Endothelial cell of umbilical vein (primary cell): ENCODE measurements at regions not wholly inside any gene's neighbourhood (a gene's known extent, or its start where the extent isn't known, plus 50 kb on each side); places are given as distances from the start of the nearest gene placed in this dataset.

ENCODE experiments used
- EZH2 ChIP-seq: IDR thresholded peaks from 2 replicates; pipeline ENCODE4 v1.6.1; 2012; ENCODE audit warnings: borderline replicate concordance, low read depth, mild to moderate bottlenecking, moderate library complexity, low read length, inconsistent platforms; ENCODE audit not compliant: severe bottlenecking
- FOS ChIP-seq: IDR thresholded peaks from 2 replicates; pipeline ENCODE4 v1.6.1; 2011; ENCODE audit warnings: mild to moderate bottlenecking, low read length, moderate library complexity, borderline replicate concordance; ENCODE audit not compliant: insufficient read depth
- GATA2 ChIP-seq: IDR thresholded peaks from 2 replicates; pipeline ENCODE4 v1.7.0; 2011; ENCODE audit warnings: low read depth, mild to moderate bottlenecking, moderate library complexity, mixed read lengths, low read length; ENCODE audit not compliant: insufficient read length, insufficient read depth
- MAX ChIP-seq: IDR thresholded peaks from 2 replicates; pipeline ENCODE4 v1.6.1; 2011; ENCODE audit not compliant: insufficient read depth, insufficient read length
- MYC ChIP-seq: IDR thresholded peaks from one replicate; pipeline ENCODE4 v1.6.1; 2011; ENCODE audit warnings: mild to moderate bottlenecking, low read depth, low read length
- POLR2A ChIP-seq: IDR thresholded peaks from 2 replicates; pipeline ENCODE4 v1.6.1; 2012; ENCODE audit warnings: low read depth, mild to moderate bottlenecking, control low read depth, low read length
- POLR2AphosphoS5 ChIP-seq: IDR thresholded peaks from 2 replicates; pipeline ENCODE4 v1.6.1; 2012; ENCODE audit warnings: low read depth, mild to moderate bottlenecking, control low read depth, low read length, moderate library complexity; ENCODE audit not compliant: insufficient read depth
- TF ChIP-seq, protein P1 (sequence below), 2 donors: IDR thresholded peaks; 1 replicate in 1 of 2; 2 replicates in 1 of 2; pipeline ENCODE4 v1.5.1; 2011; ENCODE audit warnings: low read length in 2 of 2, mild to moderate bottlenecking in 2 of 2, moderate library complexity in 2 of 2, control low read depth in 1 of 2, inconsistent platforms in 1 of 2, low read depth in 1 of 2; ENCODE audit not compliant: insufficient read depth in 1 of 2; ENCODE audit errors: extremely low read depth in 1 of 2

DNA sequence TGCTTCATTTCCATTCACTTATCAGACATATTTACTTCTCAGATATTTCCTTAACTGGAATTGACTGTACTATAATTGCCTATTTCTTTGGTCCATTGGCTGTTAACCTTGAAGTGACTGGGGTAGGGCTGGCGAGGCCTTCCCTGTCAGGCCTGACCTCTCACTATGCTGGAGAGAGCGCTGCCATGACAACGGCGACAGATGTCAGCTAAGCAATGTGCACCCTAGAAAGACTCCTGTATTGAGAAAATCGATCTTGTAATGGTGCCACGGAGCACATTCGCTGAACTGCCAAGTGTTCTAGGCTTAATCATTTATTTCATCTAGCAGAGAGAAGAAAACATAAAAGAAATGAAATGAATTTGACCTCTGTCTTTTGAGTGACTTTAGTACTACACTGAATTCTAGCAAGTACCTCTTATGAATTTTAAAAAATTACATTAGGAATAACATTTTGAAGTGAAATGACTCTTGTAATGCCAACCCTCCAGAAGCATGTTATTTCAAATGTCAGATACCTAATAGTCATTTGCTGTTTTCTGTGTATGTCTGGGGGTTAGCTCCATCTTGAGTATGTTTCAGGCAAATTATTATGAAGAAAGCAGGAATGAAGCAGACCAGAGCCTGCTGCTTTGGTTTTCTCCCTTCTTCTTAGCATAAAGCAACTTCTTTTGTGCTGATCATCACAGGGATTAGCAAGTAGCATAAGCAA lies 148.0 kb downstream of the SNX10 start:
- TF ChIP-seq, protein P1, sequence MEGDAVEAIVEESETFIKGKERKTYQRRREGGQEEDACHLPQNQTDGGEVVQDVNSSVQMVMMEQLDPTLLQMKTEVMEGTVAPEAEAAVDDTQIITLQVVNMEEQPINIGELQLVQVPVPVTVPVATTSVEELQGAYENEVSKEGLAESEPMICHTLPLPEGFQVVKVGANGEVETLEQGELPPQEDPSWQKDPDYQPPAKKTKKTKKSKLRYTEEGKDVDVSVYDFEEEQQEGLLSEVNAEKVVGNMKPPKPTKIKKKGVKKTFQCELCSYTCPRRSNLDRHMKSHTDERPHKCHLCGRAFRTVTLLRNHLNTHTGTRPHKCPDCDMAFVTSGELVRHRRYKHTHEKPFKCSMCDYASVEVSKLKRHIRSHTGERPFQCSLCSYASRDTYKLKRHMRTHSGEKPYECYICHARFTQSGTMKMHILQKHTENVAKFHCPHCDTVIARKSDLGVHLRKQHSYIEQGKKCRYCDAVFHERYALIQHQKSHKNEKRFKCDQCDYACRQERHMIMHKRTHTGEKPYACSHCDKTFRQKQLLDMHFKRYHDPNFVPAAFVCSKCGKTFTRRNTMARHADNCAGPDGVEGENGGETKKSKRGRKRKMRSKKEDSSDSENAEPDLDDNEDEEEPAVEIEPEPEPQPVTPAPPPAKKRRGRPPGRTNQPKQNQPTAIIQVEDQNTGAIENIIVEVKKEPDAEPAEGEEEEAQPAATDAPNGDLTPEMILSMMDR (IDR thresholded peaks at IDR 0.05; ENCODE audit: extremely low read depth in 1 of 2, insufficient read depth in 1 of 2, low read depth in 1 of 2, low read length in 2 of 2): no peak
- TF ChIP-seq MAX: no peak
- no peak for TF ChIP-seq POLR2A
- TF ChIP-seq EZH2: no peak
- no peak for TF ChIP-seq MYC
- no peak for TF ChIP-seq POLR2AphosphoS5
- no peak for TF ChIP-seq FOS
- no peak for TF ChIP-seq GATA2
